HEK293 (cell line): ENCODE measurements at regions not wholly inside any gene's neighbourhood (a gene's known extent, or its start where the extent isn't known, plus 50 kb on each side); places are given as distances from the start of the nearest gene placed in this dataset.

Source experiments
- ZNF23 ChIP-seq: fragments of 450-650 bp; formaldehyde crosslinking; IDR thresholded peaks from 2 replicates; pipeline ENCODE4 v1.5.1; 2016; ENCODE audit warnings: missing biosample characterization, missing genetic modification characterization, borderline replicate concordance
- TF ChIP-seq, protein P1 (sequence below): fragments of 450-650 bp; formaldehyde crosslinking; IDR thresholded peaks from 2 replicates; pipeline ENCODE4 v1.5.1; 2016; ENCODE audit warnings: missing biosample characterization, missing genetic modification characterization

DNA sequence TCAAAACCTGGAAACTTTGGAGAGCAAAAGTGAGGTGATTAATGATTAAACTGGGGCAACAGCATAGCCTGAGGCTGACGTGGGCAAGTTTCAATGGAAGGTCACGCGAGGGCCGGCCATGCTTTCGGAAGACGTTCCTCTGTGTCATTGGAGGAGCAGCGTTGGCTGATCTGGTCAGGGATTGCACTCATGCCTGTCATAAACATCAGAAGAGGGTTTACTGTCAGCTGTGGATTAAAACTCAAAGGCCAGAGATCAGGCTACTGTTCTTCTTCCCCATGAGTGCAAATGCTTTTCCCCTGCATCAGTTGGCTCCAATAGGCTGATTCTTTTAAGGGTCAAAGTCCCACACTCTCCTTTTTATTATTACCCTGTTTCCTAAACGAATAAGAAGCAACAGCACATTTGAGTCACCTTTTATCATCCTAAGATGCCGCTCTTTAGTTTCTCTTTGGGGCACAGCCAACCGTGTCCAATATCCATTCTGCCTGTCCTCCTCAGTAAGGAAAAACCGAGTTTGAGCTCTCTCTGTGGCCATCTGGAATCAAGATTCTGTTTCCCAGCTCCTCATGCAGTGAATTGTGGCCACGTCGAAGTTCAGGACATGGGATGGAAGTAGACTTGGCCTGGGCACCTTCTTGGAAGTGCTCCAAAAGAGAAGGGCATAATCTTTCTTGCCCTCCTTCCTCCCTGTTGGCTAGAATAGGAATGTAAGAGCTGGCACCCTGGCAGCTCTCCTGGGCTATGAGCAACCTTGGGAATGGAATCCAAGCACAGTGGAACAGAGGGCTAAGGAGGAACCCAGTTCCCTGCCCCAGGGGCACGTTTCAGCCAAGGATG, 62.5 kb upstream of the INSIG1 start:
- TF ChIP-seq, protein P1, sequence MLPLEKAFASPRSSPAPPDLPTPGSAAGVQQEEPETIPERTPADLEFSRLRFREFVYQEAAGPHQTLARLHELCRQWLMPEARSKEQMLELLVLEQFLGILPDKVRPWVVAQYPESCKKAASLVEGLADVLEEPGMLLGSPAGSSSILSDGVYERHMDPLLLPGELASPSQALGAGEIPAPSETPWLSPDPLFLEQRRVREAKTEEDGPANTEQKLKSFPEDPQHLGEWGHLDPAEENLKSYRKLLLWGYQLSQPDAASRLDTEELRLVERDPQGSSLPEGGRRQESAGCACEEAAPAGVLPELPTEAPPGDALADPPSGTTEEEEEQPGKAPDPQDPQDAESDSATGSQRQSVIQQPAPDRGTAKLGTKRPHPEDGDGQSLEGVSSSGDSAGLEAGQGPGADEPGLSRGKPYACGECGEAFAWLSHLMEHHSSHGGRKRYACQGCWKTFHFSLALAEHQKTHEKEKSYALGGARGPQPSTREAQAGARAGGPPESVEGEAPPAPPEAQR (tag by site-specific recombination) = no peak
- no peak for TF ChIP-seq ZNF23 (tag by site-specific recombination)
